ENCODE measurements at regions not wholly inside any gene's neighbourhood (a gene's known extent, or its start where the extent isn't known, plus 50 kb on each side); places are given as distances from the start of the nearest gene placed in this dataset.

GRCh38 chr18:38329145-38329544 is 763.5 kb upstream of the CELF4 start:
- CTCF ChIA-PET: no interaction called here
- intact Hi-C loops (cut with micrococcal nuclease): no loop called here
- no peaks in the 10 kb centered on the region for H3K27me3 ChIP-seq (ENCODE audit: control insufficient read depth in 2 of 2, insufficient read depth in 2 of 2, low read length in 2 of 2)
- FAIRE-seq (no peak), DNase-seq (ENCODE audit: low read depth, low spot score) (no peak)
- H3K27ac ChIP-seq (ENCODE audit: insufficient read depth, low read depth, low read length): no peak overlapping the region
- H3K9me1 ChIP-seq (replicated peaks; ENCODE audit: control insufficient read depth, extremely low read depth, insufficient read depth, low read length): no peaks in the 10 kb centered on the region
- H3K9ac ChIP-seq (replicated peaks; ENCODE audit: extremely low read depth, insufficient read depth, low read length): no peak overlapping the region
- BruUV-seq (replicated peaks): no TSS peak
- H3K4me1 ChIP-seq (ENCODE audit: control insufficient read depth, extremely low read depth, insufficient read depth, low read length): no peaks in the 10 kb centered on the region
- H3K9me3 ChIP-seq (replicated peaks; ENCODE audit: control insufficient read depth, insufficient read depth, low read length): no peaks in the 10 kb centered on the region
- dilution Hi-C loops (cut with MboI; ENCODE audit: extremely low pct_ligation_motif_present, low sequenced_read_pairs): no loop called here
- no peak overlapping the region for H3K4me2 ChIP-seq (ENCODE audit: insufficient read depth, low read length)
- H3K36me3 ChIP-seq (ENCODE audit: control insufficient read depth in 2 of 2, extremely low read depth in 1 of 2, insufficient read depth in 2 of 2, low read length in 2 of 2): no peaks in the 10 kb centered on the region
- no peaks in the 10 kb centered on the region for H4K20me1 ChIP-seq (replicated peaks; ENCODE audit: control insufficient read depth, extremely low read depth, insufficient read depth, low read length)
- TF ChIP-seq MAX (IDR thresholded peaks at IDR 0.05; ENCODE audit: insufficient read depth, insufficient read length) (no peak), JUN (IDR thresholded peaks at IDR 0.05; ENCODE audit: borderline replicate concordance, insufficient read depth, insufficient read length, low read depth) (no peak)
- no peak overlapping the region for H2AFZ ChIP-seq (ENCODE audit: low read depth, low read length)
- H3K4me3 ChIP-seq (replicated peaks in 1 of 3; ENCODE audit: insufficient read depth in 1 of 3, low read depth in 1 of 3, low read length in 3 of 3): no peak overlapping the region
- POLR2A ChIA-PET: no interaction called here
- H3K79me2 ChIP-seq (ENCODE audit: control insufficient read depth, insufficient read depth, low read length): no peaks in the 10 kb centered on the region

GRCh38 chr18:38322206-38322605 is 756.6 kb upstream of the CELF4 start:
- Histone ChIP-seq H3K27me3 (ENCODE audit: control insufficient read depth in 2 of 2, insufficient read depth in 2 of 2, low read length in 2 of 2) (no peaks in the 10 kb centered on the region), H3K27ac (ENCODE audit: insufficient read depth, low read depth, low read length) (no peak overlapping the region), H3K9ac (replicated peaks; ENCODE audit: extremely low read depth, insufficient read depth, low read length) (no peak overlapping the region), H3K4me1 (ENCODE audit: control insufficient read depth, extremely low read depth, insufficient read depth, low read length) (no peaks in the 10 kb centered on the region), H3K9me3 (replicated peaks; ENCODE audit: control insufficient read depth, insufficient read depth, low read length) (peaks cover 3% of the 10 kb centered on the region), H2AFZ (ENCODE audit: low read depth, low read length) (no peak overlapping the region), H3K36me3 (ENCODE audit: control insufficient read depth in 2 of 2, extremely low read depth in 1 of 2, insufficient read depth in 2 of 2, low read length in 2 of 2) (no peaks in the 10 kb centered on the region), H3K9me1 (replicated peaks; ENCODE audit: control insufficient read depth, extremely low read depth, insufficient read depth, low read length) (no peaks in the 10 kb centered on the region), H3K4me3 (replicated peaks in 1 of 3; ENCODE audit: insufficient read depth in 1 of 3, low read depth in 1 of 3, low read length in 3 of 3) (no peak overlapping the region), H3K4me2 (ENCODE audit: insufficient read depth, low read length) (no peak overlapping the region), H4K20me1 (replicated peaks; ENCODE audit: control insufficient read depth, extremely low read depth, insufficient read depth, low read length) (no peaks in the 10 kb centered on the region), H3K79me2 (ENCODE audit: control insufficient read depth, insufficient read depth, low read length) (no peaks in the 10 kb centered on the region)
- no TSS peak for BruUV-seq (replicated peaks)
- POLR2A ChIA-PET: no interaction called here
- FAIRE-seq (no peak), DNase-seq (ENCODE audit: low read depth, low spot score) (no peak)
- CTCF ChIA-PET: no interaction called here
- dilution Hi-C loops (cut with MboI; ENCODE audit: extremely low pct_ligation_motif_present, low sequenced_read_pairs) (no loop called here), intact Hi-C loops (cut with micrococcal nuclease) (no loop called here)
- TF ChIP-seq POLR2AphosphoS5 (IDR thresholded peaks at IDR 0.05; ENCODE audit: insufficient read depth, low read depth, low read length): no peak
- TF ChIP-seq GATA2 (IDR thresholded peaks at IDR 0.05; ENCODE audit: insufficient read depth, insufficient read length, low read depth, low read length): no peak
- no peak for TF ChIP-seq MAX (IDR thresholded peaks at IDR 0.05; ENCODE audit: insufficient read depth, insufficient read length)
- TF ChIP-seq CTCF (IDR thresholded peaks at IDR 0.05; ENCODE audit: extremely low read depth in 1 of 2, insufficient read depth in 1 of 2, low read depth in 1 of 2, low read length in 2 of 2): no peak
- TF ChIP-seq MYC (IDR thresholded peaks at IDR 0.05; ENCODE audit: low read depth, low read length): no peak
- no peak for TF ChIP-seq EZH2 (IDR thresholded peaks at IDR 0.05; ENCODE audit: borderline replicate concordance, low read depth, low read length, severe bottlenecking)
- no peak for TF ChIP-seq POLR2A (IDR thresholded peaks at IDR 0.05; ENCODE audit: low read depth, low read length)
- no peak for TF ChIP-seq JUN (IDR thresholded peaks at IDR 0.05; ENCODE audit: borderline replicate concordance, insufficient read depth, insufficient read length, low read depth)
- no peak for TF ChIP-seq FOS (IDR thresholded peaks at IDR 0.05; ENCODE audit: borderline replicate concordance, insufficient read depth, low read length)

All from endothelial cell of umbilical vein (primary cell).